ENCODE measurements at regions not wholly inside any gene's neighbourhood (a gene's known extent, or its start where the extent isn't known, plus 50 kb on each side); places are given as distances from the start of the nearest gene placed in this dataset.

DNA sequence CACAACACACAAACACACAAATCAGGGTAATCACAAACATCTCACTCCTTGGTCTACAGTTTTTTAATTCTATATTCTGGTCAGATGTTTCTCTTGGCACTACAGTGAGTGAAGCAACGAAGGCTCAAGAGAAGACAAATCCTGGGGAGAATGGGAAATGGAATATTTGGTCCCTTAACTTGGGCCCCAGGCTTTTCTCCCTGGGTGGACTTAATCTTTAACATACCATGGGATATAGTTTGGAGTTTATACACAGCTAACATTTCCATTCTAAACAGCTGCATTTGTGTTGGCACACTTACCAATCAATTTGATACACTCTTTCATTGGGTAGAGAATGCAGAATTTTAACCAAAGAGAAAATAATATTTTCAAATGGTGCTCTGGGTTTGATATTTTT is 1132.6 kb upstream of the SLC10A2 start:
- no peaks in the 10 kb centered on the region for H3K36me3 ChIP-seq (ENCODE audit: control insufficient read depth in 1 of 2, insufficient read depth in 2 of 2, low read length in 2 of 2)
- no peak overlapping the region for H3K4me3 ChIP-seq (ENCODE audit: low read depth in 1 of 2, low read length in 2 of 2)
- H3K27ac ChIP-seq (ENCODE audit: low read length) = no peak overlapping the region
- H3K9me3 ChIP-seq (ENCODE audit: control insufficient read depth in 1 of 2, low read length in 2 of 2) = no peaks in the 10 kb centered on the region
- H3K27me3 ChIP-seq (ENCODE audit: low read depth, low read length) = no peaks in the 10 kb centered on the region
- no peaks in the 10 kb centered on the region for H3K4me1 ChIP-seq (ENCODE audit: control insufficient read depth in 1 of 2, insufficient read depth in 2 of 2, low read length in 2 of 2)

DNA sequence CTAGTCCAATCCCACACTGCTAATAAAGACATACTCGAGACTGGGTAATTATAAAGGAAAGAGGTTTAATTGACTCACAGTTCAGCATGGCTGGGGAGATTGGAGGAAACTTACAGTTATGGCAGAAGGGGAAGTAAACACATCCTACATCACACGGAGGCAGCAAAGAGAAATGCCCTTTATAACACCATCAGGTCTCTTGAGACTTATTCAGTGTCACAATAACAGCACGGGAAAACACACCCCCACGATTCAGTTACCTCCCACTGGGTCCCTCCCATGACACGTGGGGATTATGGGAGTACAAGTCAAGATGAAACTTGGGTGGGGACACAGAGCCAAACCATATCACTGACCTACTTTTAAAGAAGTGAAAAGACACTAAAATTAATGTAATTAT is 1130.4 kb upstream of the SLC10A2 start:
- no peak overlapping the region for H3K27ac ChIP-seq (ENCODE audit: low read length)
- H3K36me3 ChIP-seq (ENCODE audit: control insufficient read depth in 1 of 2, insufficient read depth in 2 of 2, low read length in 2 of 2) = no peaks in the 10 kb centered on the region
- H3K4me1 ChIP-seq (ENCODE audit: control insufficient read depth in 1 of 2, insufficient read depth in 2 of 2, low read length in 2 of 2) = no peaks in the 10 kb centered on the region
- H3K9me3 ChIP-seq (ENCODE audit: control insufficient read depth in 1 of 2, low read length in 2 of 2) = no peaks in the 10 kb centered on the region
- no peak overlapping the region for H3K4me3 ChIP-seq (ENCODE audit: low read depth in 1 of 2, low read length in 2 of 2)
- H3K27me3 ChIP-seq (ENCODE audit: low read depth, low read length) = no peaks in the 10 kb centered on the region

DNA sequence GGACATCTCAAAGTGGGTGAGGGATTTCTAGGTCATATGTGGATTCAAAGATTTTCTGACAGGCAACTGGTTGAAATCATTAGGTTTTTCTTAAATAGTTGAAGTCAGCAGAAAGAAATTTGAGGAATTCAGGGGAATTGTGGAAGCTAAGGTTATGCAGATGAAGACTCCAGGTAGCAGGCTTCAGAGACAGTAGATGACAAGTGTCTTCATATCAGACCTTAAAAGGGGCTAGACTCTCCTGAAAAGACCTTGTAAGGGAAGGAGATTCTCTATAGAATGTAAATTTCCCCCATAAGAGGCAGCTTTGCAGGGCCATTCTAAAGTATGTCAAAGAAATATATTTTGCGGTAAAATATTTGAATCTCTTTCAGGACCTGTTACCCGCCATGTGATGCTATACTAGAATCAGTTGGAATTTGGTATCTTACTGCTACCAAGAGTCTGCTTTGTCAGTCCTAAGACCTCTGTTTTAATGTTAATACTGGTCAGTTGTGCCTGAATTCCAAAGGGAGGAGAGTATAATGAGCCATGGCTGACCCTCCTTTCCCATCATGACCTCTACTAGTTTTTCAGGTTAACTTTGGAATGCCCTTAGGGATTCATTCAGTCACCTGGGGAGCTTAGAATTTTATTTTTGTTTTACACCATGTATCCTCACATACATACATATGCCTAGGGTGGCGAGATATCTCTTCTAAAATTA is 1115.5 kb upstream of the SLC10A2 start:
- Histone ChIP-seq H3K4me3 (ENCODE audit: low read depth in 1 of 2, low read length in 2 of 2) (no peak overlapping the region), H3K4me1 (ENCODE audit: control insufficient read depth in 1 of 2, insufficient read depth in 2 of 2, low read length in 2 of 2) (no peaks in the 10 kb centered on the region), H3K27ac (ENCODE audit: low read length) (no peak overlapping the region), H3K9me3 (ENCODE audit: control insufficient read depth in 1 of 2, low read length in 2 of 2) (no peaks in the 10 kb centered on the region), H3K36me3 (ENCODE audit: control insufficient read depth in 1 of 2, insufficient read depth in 2 of 2, low read length in 2 of 2) (no peaks in the 10 kb centered on the region), H3K27me3 (ENCODE audit: low read depth, low read length) (no peaks in the 10 kb centered on the region)

DNA sequence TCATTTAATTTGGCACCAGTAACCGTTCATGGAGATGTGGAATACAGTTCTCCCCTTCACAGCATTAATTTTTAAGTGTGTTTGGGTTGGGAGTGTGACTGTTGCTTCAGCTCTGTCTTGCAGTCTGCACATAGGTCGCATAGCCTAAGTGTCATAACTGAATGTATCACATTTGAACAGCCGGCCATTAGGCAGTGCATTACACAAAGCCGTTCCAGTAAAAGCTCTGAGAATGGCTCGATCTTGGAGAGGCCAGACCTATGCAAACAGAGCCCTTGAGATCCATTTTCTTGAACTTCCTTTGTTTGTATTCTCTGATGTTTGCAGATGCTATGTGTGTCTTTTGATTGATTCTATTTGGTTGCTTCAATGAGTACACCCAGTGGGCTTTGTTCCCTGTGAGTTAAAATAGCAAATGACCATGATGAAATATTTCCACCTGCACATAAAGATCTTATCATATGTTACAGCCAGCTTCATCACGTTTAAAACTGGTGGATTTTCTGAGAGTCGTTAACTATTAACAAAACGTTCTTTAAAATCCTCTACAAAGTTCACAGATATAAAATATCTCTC is 1104.9 kb upstream of the SLC10A2 start:
- Histone ChIP-seq H3K9me3 (ENCODE audit: control insufficient read depth in 1 of 2, low read length in 2 of 2) (no peaks in the 10 kb centered on the region), H3K27me3 (ENCODE audit: low read depth, low read length) (no peaks in the 10 kb centered on the region), H3K4me3 (ENCODE audit: low read depth in 1 of 2, low read length in 2 of 2) (no peak overlapping the region), H3K4me1 (ENCODE audit: control insufficient read depth in 1 of 2, insufficient read depth in 2 of 2, low read length in 2 of 2) (no peaks in the 10 kb centered on the region), H3K36me3 (ENCODE audit: control insufficient read depth in 1 of 2, insufficient read depth in 2 of 2, low read length in 2 of 2) (no peaks in the 10 kb centered on the region), H3K27ac (ENCODE audit: low read length) (no peak overlapping the region)

DNA sequence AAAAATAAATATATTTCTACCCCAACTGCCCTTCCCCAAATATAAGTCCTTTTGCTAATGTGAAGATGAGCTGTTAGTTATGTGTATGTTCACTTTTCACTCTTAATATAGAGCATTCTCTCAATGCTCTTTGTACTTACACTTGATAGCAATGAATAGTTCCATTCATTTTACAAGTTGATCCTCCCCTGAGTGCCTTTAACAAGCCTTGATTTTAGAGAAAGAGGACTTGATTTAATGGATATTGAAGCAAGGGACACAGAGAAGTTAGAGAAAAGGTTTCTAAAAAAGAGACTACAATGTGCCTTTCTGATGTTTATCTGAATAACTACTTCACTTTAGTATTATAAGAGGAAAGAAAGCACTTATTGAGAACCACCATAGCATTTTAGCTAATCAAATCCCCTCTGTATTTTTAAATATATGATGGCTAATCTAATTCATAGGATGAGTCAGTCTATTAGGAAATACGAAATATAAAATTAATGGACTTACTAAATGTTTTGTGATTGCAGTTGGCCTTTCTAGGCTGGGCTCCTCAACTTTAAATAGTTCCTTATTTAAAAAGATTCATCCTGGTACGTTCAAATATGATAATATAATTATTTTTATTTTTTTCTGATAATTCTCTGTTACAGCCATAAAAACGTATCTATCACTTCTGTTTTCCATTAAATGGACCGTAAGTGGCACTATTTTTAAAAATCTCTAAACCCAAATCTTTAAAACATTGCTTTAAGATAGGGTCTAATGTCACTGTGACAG is 1097.8 kb upstream of the SLC10A2 start:
- Histone ChIP-seq H3K27ac (ENCODE audit: low read length) (no peak overlapping the region), H3K36me3 (ENCODE audit: control insufficient read depth in 1 of 2, insufficient read depth in 2 of 2, low read length in 2 of 2) (no peaks in the 10 kb centered on the region), H3K4me1 (ENCODE audit: control insufficient read depth in 1 of 2, insufficient read depth in 2 of 2, low read length in 2 of 2) (no peaks in the 10 kb centered on the region), H3K9me3 (ENCODE audit: control insufficient read depth in 1 of 2, low read length in 2 of 2) (no peaks in the 10 kb centered on the region), H3K27me3 (ENCODE audit: low read depth, low read length) (no peaks in the 10 kb centered on the region), H3K4me3 (ENCODE audit: low read depth in 1 of 2, low read length in 2 of 2) (no peak overlapping the region)

DNA sequence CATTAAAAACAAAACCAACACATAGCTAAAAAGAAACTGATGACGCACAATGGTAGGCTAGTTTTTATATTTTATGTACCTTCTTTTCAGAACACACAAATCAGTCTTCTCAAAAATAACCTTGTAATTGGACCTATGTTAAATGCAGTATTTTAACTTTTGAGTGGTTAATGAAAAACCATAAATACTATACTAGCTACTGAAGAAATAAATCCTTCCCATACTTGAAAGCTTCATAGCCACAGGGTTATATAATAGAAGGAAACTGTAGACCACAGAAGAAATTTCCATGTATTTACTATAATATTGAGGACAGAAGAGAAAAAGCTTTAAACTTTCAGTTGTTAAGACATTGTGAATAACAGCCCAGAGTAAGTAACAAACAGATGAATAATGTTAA is 1094.3 kb upstream of the SLC10A2 start:
- H3K4me3 ChIP-seq (ENCODE audit: low read depth in 1 of 2, low read length in 2 of 2) = no peak overlapping the region
- H3K36me3 ChIP-seq (ENCODE audit: control insufficient read depth in 1 of 2, insufficient read depth in 2 of 2, low read length in 2 of 2) = no peaks in the 10 kb centered on the region
- no peaks in the 10 kb centered on the region for H3K27me3 ChIP-seq (ENCODE audit: low read depth, low read length)
- H3K9me3 ChIP-seq (ENCODE audit: control insufficient read depth in 1 of 2, low read length in 2 of 2) = no peaks in the 10 kb centered on the region
- no peak overlapping the region for H3K27ac ChIP-seq (ENCODE audit: low read length)
- no peaks in the 10 kb centered on the region for H3K4me1 ChIP-seq (ENCODE audit: control insufficient read depth in 1 of 2, insufficient read depth in 2 of 2, low read length in 2 of 2)

DNA sequence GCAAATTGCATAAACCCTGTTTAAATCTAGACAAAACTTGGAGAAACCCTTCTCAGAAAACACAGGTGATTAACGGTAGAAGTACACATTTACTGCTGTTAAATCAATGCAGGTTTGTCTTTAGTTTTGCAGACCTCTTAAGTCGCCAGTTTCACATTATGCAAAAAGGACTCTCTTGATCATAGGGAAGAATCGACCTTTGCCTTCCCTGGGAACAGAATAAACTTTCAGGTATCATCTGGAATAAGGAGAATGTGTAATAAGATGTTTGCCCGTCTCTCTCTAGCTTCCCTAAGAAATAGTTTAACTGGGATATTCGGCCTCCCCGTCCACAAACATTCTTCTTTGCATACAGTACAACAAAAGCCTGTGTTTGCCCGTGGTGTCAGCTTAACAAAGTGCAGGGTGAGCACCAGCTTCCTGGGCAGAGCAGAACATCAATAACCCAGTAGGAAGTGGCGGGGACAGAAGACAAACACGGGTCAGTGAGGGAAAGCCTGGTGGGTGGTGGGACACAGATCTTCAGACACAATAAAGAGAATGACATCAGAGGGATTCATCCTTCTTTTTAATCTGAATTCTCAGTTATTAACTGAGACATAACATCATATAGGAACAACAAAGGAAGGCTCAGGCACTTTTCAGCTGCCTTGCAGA is 1077.7 kb upstream of the SLC10A2 start:
- H3K4me3 ChIP-seq (ENCODE audit: low read depth in 1 of 2, low read length in 2 of 2) = no peak overlapping the region
- H3K27ac ChIP-seq (ENCODE audit: low read length) = no peak overlapping the region
- no peaks in the 10 kb centered on the region for H3K4me1 ChIP-seq (ENCODE audit: control insufficient read depth in 1 of 2, insufficient read depth in 2 of 2, low read length in 2 of 2)
- no peaks in the 10 kb centered on the region for H3K9me3 ChIP-seq (ENCODE audit: control insufficient read depth in 1 of 2, low read length in 2 of 2)
- no peaks in the 10 kb centered on the region for H3K27me3 ChIP-seq (ENCODE audit: low read depth, low read length)
- H3K36me3 ChIP-seq (ENCODE audit: control insufficient read depth in 1 of 2, insufficient read depth in 2 of 2, low read length in 2 of 2) = no peaks in the 10 kb centered on the region

DNA sequence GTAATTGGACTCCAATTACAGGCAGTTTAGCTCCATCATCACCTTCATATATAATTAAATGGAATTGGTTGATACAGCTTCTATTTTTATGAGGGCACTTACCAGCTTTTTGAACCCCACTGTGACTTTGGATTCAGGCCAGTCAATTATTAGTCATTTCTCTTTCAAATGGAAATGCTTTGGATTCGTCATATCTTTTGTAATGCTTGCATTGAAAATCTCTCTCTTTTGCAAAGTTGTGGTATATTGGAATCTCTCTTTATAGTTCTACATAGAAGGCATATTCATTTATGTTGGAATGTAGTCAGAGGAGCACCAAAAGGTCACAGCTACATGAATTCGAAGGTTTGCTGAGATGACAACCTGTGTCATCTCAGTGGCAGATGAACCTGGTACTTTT is 1074.3 kb upstream of the SLC10A2 start:
- Histone ChIP-seq H3K4me1 (ENCODE audit: control insufficient read depth in 1 of 2, insufficient read depth in 2 of 2, low read length in 2 of 2) (no peaks in the 10 kb centered on the region), H3K27me3 (ENCODE audit: low read depth, low read length) (no peaks in the 10 kb centered on the region), H3K27ac (ENCODE audit: low read length) (no peak overlapping the region), H3K9me3 (ENCODE audit: control insufficient read depth in 1 of 2, low read length in 2 of 2) (no peaks in the 10 kb centered on the region), H3K4me3 (ENCODE audit: low read depth in 1 of 2, low read length in 2 of 2) (no peak overlapping the region), H3K36me3 (ENCODE audit: control insufficient read depth in 1 of 2, insufficient read depth in 2 of 2, low read length in 2 of 2) (no peaks in the 10 kb centered on the region)

DNA sequence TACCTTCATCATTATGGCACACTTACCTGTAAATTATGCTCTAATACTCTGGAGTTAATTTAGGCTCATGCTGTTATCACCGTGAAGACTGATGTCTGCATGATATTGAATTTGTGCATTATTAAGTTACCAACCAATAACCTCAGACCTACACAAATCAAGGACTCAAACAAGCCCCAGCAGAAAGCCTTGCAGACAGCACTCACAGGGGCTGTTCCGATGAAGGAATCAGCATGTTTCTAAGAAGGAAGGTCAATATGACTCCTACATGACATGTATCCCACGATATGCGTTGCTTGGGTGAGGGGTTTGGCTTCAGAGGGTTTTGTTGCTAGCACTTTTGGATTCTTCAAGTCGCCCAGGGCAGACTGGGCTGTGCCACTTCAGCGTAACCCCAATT is 1071.2 kb upstream of the SLC10A2 start:
- H3K36me3 ChIP-seq (ENCODE audit: control insufficient read depth in 1 of 2, insufficient read depth in 2 of 2, low read length in 2 of 2) = no peaks in the 10 kb centered on the region
- no peaks in the 10 kb centered on the region for H3K9me3 ChIP-seq (ENCODE audit: control insufficient read depth in 1 of 2, low read length in 2 of 2)
- no peak overlapping the region for H3K27ac ChIP-seq (ENCODE audit: low read length)
- H3K27me3 ChIP-seq (ENCODE audit: low read depth, low read length) = no peaks in the 10 kb centered on the region
- no peaks in the 10 kb centered on the region for H3K4me1 ChIP-seq (ENCODE audit: control insufficient read depth in 1 of 2, insufficient read depth in 2 of 2, low read length in 2 of 2)
- no peak overlapping the region for H3K4me3 ChIP-seq (ENCODE audit: low read depth in 1 of 2, low read length in 2 of 2)

DNA sequence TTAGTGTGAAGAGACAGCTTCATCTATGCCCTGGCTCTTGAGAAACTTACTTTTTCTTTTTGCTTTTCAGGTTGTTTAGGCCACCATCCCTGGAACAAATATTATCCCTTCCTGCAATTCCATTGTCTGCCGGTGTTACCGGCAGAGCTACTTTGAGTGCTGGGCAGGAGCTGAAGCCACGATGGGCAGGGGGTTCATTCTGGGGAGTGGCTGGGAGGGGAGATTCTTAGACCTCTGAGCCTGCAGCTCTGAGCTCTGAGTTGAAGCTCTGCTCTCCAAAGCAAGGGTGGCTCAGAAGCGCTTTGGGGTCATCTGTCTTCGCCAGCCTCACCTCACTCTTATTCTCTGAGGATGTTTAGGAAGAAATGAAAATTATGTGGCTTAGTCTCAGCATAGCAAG is 1066.6 kb upstream of the SLC10A2 start:
- Histone ChIP-seq H3K4me1 (ENCODE audit: control insufficient read depth in 1 of 2, insufficient read depth in 2 of 2, low read length in 2 of 2) (no peaks in the 10 kb centered on the region), H3K9me3 (ENCODE audit: control insufficient read depth in 1 of 2, low read length in 2 of 2) (no peaks in the 10 kb centered on the region), H3K27me3 (ENCODE audit: low read depth, low read length) (no peaks in the 10 kb centered on the region), H3K36me3 (ENCODE audit: control insufficient read depth in 1 of 2, insufficient read depth in 2 of 2, low read length in 2 of 2) (no peaks in the 10 kb centered on the region), H3K27ac (ENCODE audit: low read length) (no peak overlapping the region), H3K4me3 (ENCODE audit: low read depth in 1 of 2, low read length in 2 of 2) (no peak overlapping the region)

DNA sequence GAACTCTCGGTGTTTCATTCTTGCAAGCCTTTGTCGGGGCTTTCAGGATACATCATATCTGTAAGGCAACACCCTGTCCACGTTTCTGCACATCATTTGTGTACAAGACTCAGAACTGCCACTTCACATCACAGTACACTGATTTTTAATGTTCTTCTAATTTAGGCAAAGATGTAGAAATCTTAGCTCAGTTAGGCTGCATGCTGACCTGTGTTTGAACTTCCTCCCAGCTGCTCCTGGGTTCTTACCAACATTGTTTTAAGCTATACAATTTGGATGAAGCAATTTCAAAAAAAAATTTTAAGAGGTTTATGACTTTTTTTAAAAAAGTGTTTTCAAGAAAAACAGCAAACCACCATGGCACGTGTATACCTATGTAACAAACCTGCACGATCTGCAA is 1047.9 kb upstream of the SLC10A2 start:
- H3K4me1 ChIP-seq (ENCODE audit: control insufficient read depth in 1 of 2, insufficient read depth in 2 of 2, low read length in 2 of 2) = no peaks in the 10 kb centered on the region
- no peaks in the 10 kb centered on the region for H3K27me3 ChIP-seq (ENCODE audit: low read depth, low read length)
- H3K27ac ChIP-seq (ENCODE audit: low read length) = no peak overlapping the region
- H3K9me3 ChIP-seq (ENCODE audit: control insufficient read depth in 1 of 2, low read length in 2 of 2) = no peaks in the 10 kb centered on the region
- no peak overlapping the region for H3K4me3 ChIP-seq (ENCODE audit: low read depth in 1 of 2, low read length in 2 of 2)
- no peaks in the 10 kb centered on the region for H3K36me3 ChIP-seq (ENCODE audit: control insufficient read depth in 1 of 2, insufficient read depth in 2 of 2, low read length in 2 of 2)
